ENCODE measurements at regions not wholly inside any gene's neighbourhood (a gene's known extent, or its start where the extent isn't known, plus 50 kb on each side); places are given as distances from the start of the nearest gene placed in this dataset.
"Not testable (repeated sequence)": the region's sequence is repeated elsewhere in the genome, so short reads cannot be mapped to it uniquely, and the experiment has no call there.

DNA sequence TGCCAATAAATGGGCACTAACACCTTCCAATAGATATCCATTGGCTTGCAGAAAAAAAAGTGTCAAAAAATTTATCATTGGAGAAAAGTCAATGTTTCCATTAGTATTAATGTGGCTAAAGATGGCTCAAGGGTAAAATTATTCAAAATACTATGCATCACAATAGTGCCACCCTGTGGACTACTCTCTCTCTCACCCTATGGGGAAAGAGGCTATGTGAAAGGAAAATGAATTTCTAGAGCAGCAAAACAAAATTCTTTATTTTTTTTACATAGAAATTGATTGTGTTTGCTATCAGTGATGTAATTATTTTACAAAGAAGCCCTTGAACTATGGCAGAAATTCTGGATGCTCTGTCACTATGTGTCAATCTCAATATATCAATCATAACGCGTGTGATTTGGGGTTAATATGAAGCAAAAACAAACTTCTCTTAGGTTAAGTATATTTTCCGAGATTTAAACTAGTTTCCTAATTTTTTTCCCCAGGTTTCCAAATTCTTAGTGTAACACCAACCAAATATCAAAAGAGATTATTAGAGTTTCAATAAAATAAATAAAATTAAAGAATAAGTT, 193.9 kb downstream of the USP22 start:
- TF ChIP-seq, protein P1, sequence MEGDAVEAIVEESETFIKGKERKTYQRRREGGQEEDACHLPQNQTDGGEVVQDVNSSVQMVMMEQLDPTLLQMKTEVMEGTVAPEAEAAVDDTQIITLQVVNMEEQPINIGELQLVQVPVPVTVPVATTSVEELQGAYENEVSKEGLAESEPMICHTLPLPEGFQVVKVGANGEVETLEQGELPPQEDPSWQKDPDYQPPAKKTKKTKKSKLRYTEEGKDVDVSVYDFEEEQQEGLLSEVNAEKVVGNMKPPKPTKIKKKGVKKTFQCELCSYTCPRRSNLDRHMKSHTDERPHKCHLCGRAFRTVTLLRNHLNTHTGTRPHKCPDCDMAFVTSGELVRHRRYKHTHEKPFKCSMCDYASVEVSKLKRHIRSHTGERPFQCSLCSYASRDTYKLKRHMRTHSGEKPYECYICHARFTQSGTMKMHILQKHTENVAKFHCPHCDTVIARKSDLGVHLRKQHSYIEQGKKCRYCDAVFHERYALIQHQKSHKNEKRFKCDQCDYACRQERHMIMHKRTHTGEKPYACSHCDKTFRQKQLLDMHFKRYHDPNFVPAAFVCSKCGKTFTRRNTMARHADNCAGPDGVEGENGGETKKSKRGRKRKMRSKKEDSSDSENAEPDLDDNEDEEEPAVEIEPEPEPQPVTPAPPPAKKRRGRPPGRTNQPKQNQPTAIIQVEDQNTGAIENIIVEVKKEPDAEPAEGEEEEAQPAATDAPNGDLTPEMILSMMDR (IDR thresholded peaks at IDR 0.05): peak in 3 of 4 experiments; percentile 21 to 51 (median 21)
- TF ChIP-seq POLR2A, POLR2AphosphoS5 (IDR thresholded peaks at IDR 0.05): not testable (repeated sequence)
